Lung (tissue), 11 donors: ENCODE measurements at regions not wholly inside any gene's neighbourhood (a gene's known extent, or its start where the extent isn't known, plus 50 kb on each side); places are given as distances from the start of the nearest gene placed in this dataset.

Experiments
- ATAC-seq: fragments of 200-7000 bp; cut with Tn5 transposase; one replicate; pipeline ENCODE4 v1.9.1; 2020; ENCODE audit warnings: moderate number of reproducible peaks; ENCODE audit not compliant: insufficient read depth, low FRiP score
- DNase-seq, 3 donors: peaks; one replicate each; pipeline ENCODE4 v3.0.0-alpha.2; 2013 to 2017
- H3K27ac ChIP-seq, 2 donors: one replicate each; pipeline ENCODE4 v1.5.1; 2013; ENCODE audit warnings: mild to moderate bottlenecking in 2 of 2, moderate library complexity in 2 of 2, control low read depth in 1 of 2, inconsistent platforms in 1 of 2, low read depth in 1 of 2, low read length in 1 of 2
- H3K27me3 ChIP-seq, 3 donors: one replicate each; pipeline ENCODE4 v1.5.1; 2013; ENCODE audit warnings: low read length in 2 of 3; ENCODE audit not compliant: control insufficient read depth in 3 of 3, insufficient read depth in 3 of 3
- H3K36me3 ChIP-seq, 4 donors: one replicate each; pipeline ENCODE4 v1.5.1; 2013; ENCODE audit warnings: low read length in 4 of 4, mild to moderate bottlenecking in 1 of 4, moderate library complexity in 1 of 4; ENCODE audit not compliant: control insufficient read depth in 4 of 4, insufficient read depth in 4 of 4
- H3K4me1 ChIP-seq, 5 donors: one replicate each; pipeline ENCODE4 v1.5.1; 2013; ENCODE audit warnings: low read length in 5 of 5, mild to moderate bottlenecking in 2 of 5, moderate library complexity in 1 of 5; ENCODE audit not compliant: control insufficient read depth in 5 of 5, insufficient read depth in 5 of 5
- H3K4me3 ChIP-seq: one replicate; pipeline ENCODE4 v1.5.1; 2013; ENCODE audit warnings: mild to moderate bottlenecking, control low read depth, moderate library complexity
- H3K9ac ChIP-seq, 2 donors: one replicate each; pipeline ENCODE4 v1.5.1; 2013; ENCODE audit warnings: low read length in 2 of 2, control low read depth in 1 of 2; ENCODE audit not compliant: insufficient read depth in 1 of 2
- H3K9me3 ChIP-seq, 4 donors: one replicate each; pipeline ENCODE4 v1.5.1; 2013; ENCODE audit warnings: low read length in 3 of 4, mild to moderate bottlenecking in 1 of 4, moderate library complexity in 1 of 4; ENCODE audit not compliant: control insufficient read depth in 4 of 4, insufficient read depth in 3 of 4
- CTCF ChIP-seq: IDR thresholded peaks from 2 replicates; pipeline ENCODE4 v1.5.1; 2012; ENCODE audit warnings: mild to moderate bottlenecking; ENCODE audit errors: control extremely low read depth, extremely low read depth
- WGBS, 2 donors: extraction: QIAGEN DNeasy Blood & Tissue Kit; methylation state at CpG; one replicate each; pipeline ENCODE4 v1.1.7; 2013; 5-methylcytosine and 5-hydroxymethylcytosine counted together
- donor health status: control.
- donor health status: control.
- donor health status: Bipolar disorder and iron deficiency.
- donor health status: healthy.
- donor health status: DM: yes; HTN: yes; CAD: no.

GRCh38 chr10:44028384-44029137 lies 356.3 kb downstream of the CXCL12 start:
- WGBS, 2 donors, result 90 to 93% methylated on average over 10 to 11 of the region's 11 CpGs
- peaks cover 0 to 7% (median 3%) of the 10 kb centered on the region in 4 donors for H3K9me3 ChIP-seq
- ATAC-seq (no peak), DNase-seq (no peak)
- peaks cover 0 to 3% (median 0%) of the 10 kb centered on the region in 5 donors for H3K4me1 ChIP-seq
- no peak overlapping the region for H3K27ac ChIP-seq
- H3K27me3 ChIP-seq, result no peaks in the 10 kb centered on the region
- TF ChIP-seq CTCF, result no peak
- no peaks in the 10 kb centered on the region for H3K36me3 ChIP-seq
- no peak overlapping the region for H3K4me3 ChIP-seq
- H3K9ac ChIP-seq, result no peak overlapping the region

GRCh38 chr10:44024356-44025116 lies 360.4 kb downstream of the CXCL12 start:
- H3K27ac ChIP-seq, result no peak overlapping the region
- TF ChIP-seq CTCF, result no peak
- DNase-seq, result no peak
- peaks cover 0 to 8% (median 3%) of the 10 kb centered on the region in 4 donors for H3K9me3 ChIP-seq
- H3K4me3 ChIP-seq, result no peak overlapping the region
- H3K9ac ChIP-seq, result no peak overlapping the region
- H3K4me1 ChIP-seq, result peaks cover 0 to 8% (median 0%) of the 10 kb centered on the region in 5 donors
- H3K27me3 ChIP-seq, result no peaks in the 10 kb centered on the region
- WGBS, 2 donors, result 58 to 75% methylated on average over 6 of the region's 6 CpGs
- ATAC-seq, result no peak
- no peaks in the 10 kb centered on the region for H3K36me3 ChIP-seq

- no peak for TF ChIP-seq CTCF
Measured at GRCh38 chr10:44023517-44023916, 361.4 kb downstream of the CXCL12 start.

More at GRCh38 chr10:44023517-44023916, 361.4 kb downstream of the CXCL12 start:
- Histone ChIP-seq H3K27me3 (no peaks in the 10 kb centered on the region), H3K9ac (no peak overlapping the region), H3K4me3 (no peak overlapping the region), H3K36me3 (no peaks in the 10 kb centered on the region), H3K9me3 (peaks cover 0 to 8% (median 3%) of the 10 kb centered on the region in 4 donors), H3K27ac (no peak overlapping the region), H3K4me1 (peaks cover 0 to 8% (median 0%) of the 10 kb centered on the region in 5 donors)
- ATAC-seq, result no peak
- DNase-seq, result no peak
- 90% methylated on average over 5 of the region's 5 CpGs for WGBS, 2 donors
